PC-9 (cell line): ENCODE measurements at regions not wholly inside any gene's neighbourhood (a gene's known extent, or its start where the extent isn't known, plus 50 kb on each side); places are given as distances from the start of the nearest gene placed in this dataset.

ENCODE experiments used
- EZH2 ChIP-seq: fragments of 200-600 bp; sonication (generic); IDR thresholded peaks from 2 replicates; pipeline ENCODE4 v1.8.0; 2017; ENCODE audit warnings: antibody characterized with exemption, low read depth
- TF ChIP-seq, protein P1 (sequence below): fragments of 200-600 bp; sonication (generic); conservative IDR thresholded peaks from 2 replicates; pipeline ENCODE4 v1.6.1; 2017; ENCODE audit warnings: mixed run types, antibody characterized with exemption, mild to moderate bottlenecking, moderate library complexity

DNA sequence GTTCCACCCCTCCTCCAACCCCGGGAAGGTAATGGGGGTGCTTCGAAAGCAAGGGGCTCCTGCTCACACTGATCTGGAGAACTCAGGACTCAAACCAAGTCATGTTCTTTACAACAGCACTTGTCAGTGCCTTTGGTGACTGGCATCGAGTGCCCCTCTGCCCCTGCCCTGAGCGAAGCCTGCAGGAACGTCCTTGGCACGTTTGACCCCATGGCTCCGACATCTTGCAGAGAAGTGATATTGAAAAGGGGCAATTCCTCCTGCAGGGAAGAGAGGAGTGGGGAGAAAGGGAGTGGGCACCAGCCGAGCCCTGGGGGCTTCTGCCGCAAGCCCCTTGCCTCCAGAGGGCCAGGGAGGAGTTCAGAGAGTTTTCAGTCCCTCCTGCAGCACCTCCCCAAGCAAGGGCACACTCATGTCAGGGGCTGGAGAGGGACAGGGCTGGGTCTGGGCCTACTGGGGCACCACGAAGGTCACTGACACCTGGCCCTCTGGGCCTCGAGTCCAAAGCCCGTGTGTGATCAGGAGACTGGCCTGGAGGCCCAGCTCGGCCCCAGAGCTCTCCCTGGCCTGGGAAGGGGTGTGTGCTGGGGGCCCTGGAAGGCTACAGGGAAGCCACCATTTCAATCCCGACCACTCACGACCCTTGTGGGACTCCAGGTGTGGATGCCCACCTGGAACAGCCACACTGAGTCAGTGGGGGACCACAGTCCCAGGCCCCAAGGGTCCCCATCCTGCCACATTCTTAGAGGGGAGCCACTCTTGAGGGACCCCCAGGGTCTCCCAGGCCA, 94.9 kb upstream of the NKX1-1 start:
- TF ChIP-seq, protein P1, sequence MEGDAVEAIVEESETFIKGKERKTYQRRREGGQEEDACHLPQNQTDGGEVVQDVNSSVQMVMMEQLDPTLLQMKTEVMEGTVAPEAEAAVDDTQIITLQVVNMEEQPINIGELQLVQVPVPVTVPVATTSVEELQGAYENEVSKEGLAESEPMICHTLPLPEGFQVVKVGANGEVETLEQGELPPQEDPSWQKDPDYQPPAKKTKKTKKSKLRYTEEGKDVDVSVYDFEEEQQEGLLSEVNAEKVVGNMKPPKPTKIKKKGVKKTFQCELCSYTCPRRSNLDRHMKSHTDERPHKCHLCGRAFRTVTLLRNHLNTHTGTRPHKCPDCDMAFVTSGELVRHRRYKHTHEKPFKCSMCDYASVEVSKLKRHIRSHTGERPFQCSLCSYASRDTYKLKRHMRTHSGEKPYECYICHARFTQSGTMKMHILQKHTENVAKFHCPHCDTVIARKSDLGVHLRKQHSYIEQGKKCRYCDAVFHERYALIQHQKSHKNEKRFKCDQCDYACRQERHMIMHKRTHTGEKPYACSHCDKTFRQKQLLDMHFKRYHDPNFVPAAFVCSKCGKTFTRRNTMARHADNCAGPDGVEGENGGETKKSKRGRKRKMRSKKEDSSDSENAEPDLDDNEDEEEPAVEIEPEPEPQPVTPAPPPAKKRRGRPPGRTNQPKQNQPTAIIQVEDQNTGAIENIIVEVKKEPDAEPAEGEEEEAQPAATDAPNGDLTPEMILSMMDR: no peak
- TF ChIP-seq EZH2: no peak
